HEK293 (cell line): ENCODE measurements at regions not wholly inside any gene's neighbourhood (a gene's known extent, or its start where the extent isn't known, plus 50 kb on each side); places are given as distances from the start of the nearest gene placed in this dataset.

Experiments
- BCL11B ChIP-seq: fragments of 450-650 bp; formaldehyde crosslinking; IDR thresholded peaks from 2 replicates; pipeline ENCODE4 v1.5.1; 2016; ENCODE audit warnings: low read depth, missing biosample characterization, missing genetic modification characterization
- HIC1 ChIP-seq: fragments of 450-650 bp; formaldehyde crosslinking; IDR thresholded peaks from 2 replicates; pipeline ENCODE4 v1.5.1; 2016; ENCODE audit warnings: missing biosample characterization, missing genetic modification characterization
- KLF8 ChIP-seq: fragments of 450-650 bp; formaldehyde crosslinking; IDR thresholded peaks from 2 replicates; pipeline ENCODE4 v1.5.1; 2016; ENCODE audit warnings: missing biosample characterization, missing genetic modification characterization
- MEIS1 ChIP-seq: sonication (generic); formaldehyde crosslinking; IDR thresholded peaks from 2 replicates; pipeline ENCODE4 v1.8.1; 2022; ENCODE audit warnings: missing genetic modification reagents, mild to moderate bottlenecking, borderline replicate concordance
- MYNN ChIP-seq: fragments of 450-650 bp; formaldehyde crosslinking; IDR thresholded peaks from 2 replicates; pipeline ENCODE4 v1.5.1; 2016; ENCODE audit warnings: missing biosample characterization, missing genetic modification characterization, borderline replicate concordance
- PRDM10 ChIP-seq: fragments of 450-650 bp; formaldehyde crosslinking; IDR thresholded peaks from 2 replicates; pipeline ENCODE4 v1.5.1; 2016; ENCODE audit warnings: missing biosample characterization, missing genetic modification characterization
- SP7 ChIP-seq: fragments of 450-650 bp; formaldehyde crosslinking; IDR thresholded peaks from 2 replicates; pipeline ENCODE4 v1.5.1; 2016; ENCODE audit warnings: missing biosample characterization, missing genetic modification characterization
- ZBTB21 ChIP-seq: fragments of 450-650 bp; formaldehyde crosslinking; IDR thresholded peaks from 2 replicates; pipeline ENCODE4 v1.5.1; 2017; ENCODE audit warnings: missing biosample characterization, missing genetic modification characterization
- ZNF114 ChIP-seq: fragments of 450-650 bp; formaldehyde crosslinking; IDR thresholded peaks from 2 replicates; pipeline ENCODE4 v1.5.0; 2017; ENCODE audit warnings: missing biosample characterization, missing genetic modification characterization
- ZNF140 ChIP-seq: fragments of 450-650 bp; formaldehyde crosslinking; IDR thresholded peaks from 2 replicates; pipeline ENCODE4 v1.5.1; 2016; ENCODE audit warnings: missing biosample characterization, missing genetic modification characterization
- ZNF239 ChIP-seq: fragments of 450-650 bp; formaldehyde crosslinking; IDR thresholded peaks from 2 replicates; pipeline ENCODE4 v1.5.1; 2016; ENCODE audit warnings: missing biosample characterization, missing genetic modification characterization
- ZNF24 ChIP-seq: fragments of 450-650 bp; formaldehyde crosslinking; IDR thresholded peaks from 2 replicates; pipeline ENCODE4 v1.5.1; 2016; ENCODE audit warnings: missing biosample characterization, missing genetic modification characterization
- ZNF324 ChIP-seq: fragments of 450-650 bp; formaldehyde crosslinking; IDR thresholded peaks from 2 replicates; pipeline ENCODE4 v1.5.1; 2016; ENCODE audit warnings: missing biosample characterization, missing genetic modification characterization
- ZNF416 ChIP-seq: fragments of 450-650 bp; formaldehyde crosslinking; IDR thresholded peaks from 2 replicates; pipeline ENCODE4 v1.5.1; 2016; ENCODE audit warnings: missing biosample characterization, missing genetic modification characterization
- ZNF423 ChIP-seq: fragments of 450-650 bp; formaldehyde crosslinking; IDR thresholded peaks from 2 replicates; pipeline ENCODE4 v1.5.1; 2016; ENCODE audit warnings: missing biosample characterization, missing genetic modification characterization
- ZNF426 ChIP-seq: fragments of 450-650 bp; formaldehyde crosslinking; IDR thresholded peaks from 2 replicates; pipeline ENCODE4 v1.5.1; 2017; ENCODE audit warnings: missing biosample characterization, missing genetic modification characterization, mild to moderate bottlenecking, inconsistent platforms, moderate library complexity
- ZNF529 ChIP-seq: fragments of 450-650 bp; formaldehyde crosslinking; IDR thresholded peaks from 2 replicates; pipeline ENCODE4 v1.5.1; 2017; ENCODE audit warnings: missing genetic modification characterization, missing biosample characterization; ENCODE audit not compliant: insufficient replicate concordance
- ZNF530 ChIP-seq: fragments of 450-650 bp; formaldehyde crosslinking; IDR thresholded peaks from 2 replicates; pipeline ENCODE4 v1.5.1; 2016; ENCODE audit warnings: low read depth, missing biosample characterization, missing genetic modification characterization
- ZNF548 ChIP-seq: fragments of 450-650 bp; formaldehyde crosslinking; IDR thresholded peaks from 2 replicates; pipeline ENCODE4 v1.5.1; 2016; ENCODE audit warnings: missing biosample characterization, missing genetic modification characterization
- ZNF571 ChIP-seq: fragments of 450-650 bp; formaldehyde crosslinking; IDR thresholded peaks from 2 replicates; pipeline ENCODE4 v1.5.0; 2017; ENCODE audit warnings: missing biosample characterization, missing genetic modification characterization
- ZNF610 ChIP-seq: fragments of 450-650 bp; formaldehyde crosslinking; IDR thresholded peaks from 2 replicates; pipeline ENCODE4 v1.5.1; 2016; ENCODE audit warnings: missing biosample characterization, missing genetic modification characterization, borderline replicate concordance
- ZNF658 ChIP-seq: fragments of 450-650 bp; formaldehyde crosslinking; IDR thresholded peaks from 2 replicates; pipeline ENCODE4; 2016; ENCODE audit warnings: missing biosample characterization, missing genetic modification characterization
- ZNF777 ChIP-seq: fragments of 450-650 bp; formaldehyde crosslinking; IDR thresholded peaks from 2 replicates; pipeline ENCODE4 v1.5.1; 2017; ENCODE audit warnings: missing biosample characterization, missing genetic modification characterization, borderline replicate concordance
- ZNF843 ChIP-seq: fragments of 450-650 bp; formaldehyde crosslinking; IDR thresholded peaks from 2 replicates; pipeline ENCODE4 v1.5.1; 2016; ENCODE audit warnings: missing biosample characterization, missing genetic modification characterization
- ZSCAN4 ChIP-seq: fragments of 450-650 bp; formaldehyde crosslinking; IDR thresholded peaks from 2 replicates; pipeline ENCODE4 v1.5.1; 2017; ENCODE audit warnings: missing biosample characterization, missing genetic modification characterization
- TF ChIP-seq, protein P1 (sequence below): IDR thresholded peaks from 2 replicates; pipeline ENCODE4 v1.6.1; 2011; ENCODE audit warnings: mild to moderate bottlenecking, low read depth, low read length, borderline replicate concordance
- TF ChIP-seq, protein P2 (sequence below): fragments of 450-650 bp; formaldehyde crosslinking; IDR thresholded peaks from 2 replicates; pipeline ENCODE4 v1.5.1; 2016; ENCODE audit warnings: missing biosample characterization, missing genetic modification characterization
- TF ChIP-seq, protein P3 (sequence below): fragments of 450-650 bp; formaldehyde crosslinking; IDR thresholded peaks from 2 replicates; pipeline ENCODE4 v1.5.1; 2016; ENCODE audit warnings: missing biosample characterization, missing genetic modification characterization, low read depth

GRCh38 chr6:134436281-134436815 is 118.4 kb upstream of the SGK1 start (continued):
- no peak for TF ChIP-seq MEIS1 (CRISPR knock-in tag)
- TF ChIP-seq ZBTB21 (tag by site-specific recombination): no peak
- TF ChIP-seq ZNF777: no peak
- no peak for TF ChIP-seq ZNF239 (tag by site-specific recombination)
- TF ChIP-seq HIC1: no peak
- no peak for TF ChIP-seq ZNF658
- no peak for TF ChIP-seq ZNF114 (tag by site-specific recombination)
- no peak for TF ChIP-seq ZNF324 (tag by site-specific recombination)
- no peak for TF ChIP-seq ZNF530 (tag by site-specific recombination)
- no peak for TF ChIP-seq ZNF571
- TF ChIP-seq ZSCAN4 (tag by site-specific recombination): no peak
- no peak for TF ChIP-seq ZNF529 (tag by site-specific recombination)
- TF ChIP-seq ZNF426 (tag by site-specific recombination): no peak
- TF ChIP-seq ZNF548 (tag by site-specific recombination): no peak
- no peak for TF ChIP-seq ZNF610 (tag by site-specific recombination)
- TF ChIP-seq ZNF416 (tag by site-specific recombination): no peak
- TF ChIP-seq ZNF24: no peak
- TF ChIP-seq ZNF843 (tag by site-specific recombination): no peak
- TF ChIP-seq, protein P1, sequence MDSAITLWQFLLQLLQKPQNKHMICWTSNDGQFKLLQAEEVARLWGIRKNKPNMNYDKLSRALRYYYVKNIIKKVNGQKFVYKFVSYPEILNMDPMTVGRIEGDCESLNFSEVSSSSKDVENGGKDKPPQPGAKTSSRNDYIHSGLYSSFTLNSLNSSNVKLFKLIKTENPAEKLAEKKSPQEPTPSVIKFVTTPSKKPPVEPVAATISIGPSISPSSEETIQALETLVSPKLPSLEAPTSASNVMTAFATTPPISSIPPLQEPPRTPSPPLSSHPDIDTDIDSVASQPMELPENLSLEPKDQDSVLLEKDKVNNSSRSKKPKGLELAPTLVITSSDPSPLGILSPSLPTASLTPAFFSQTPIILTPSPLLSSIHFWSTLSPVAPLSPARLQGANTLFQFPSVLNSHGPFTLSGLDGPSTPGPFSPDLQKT: no peak
- no peak for TF ChIP-seq ZNF140
- TF ChIP-seq, protein P2, sequence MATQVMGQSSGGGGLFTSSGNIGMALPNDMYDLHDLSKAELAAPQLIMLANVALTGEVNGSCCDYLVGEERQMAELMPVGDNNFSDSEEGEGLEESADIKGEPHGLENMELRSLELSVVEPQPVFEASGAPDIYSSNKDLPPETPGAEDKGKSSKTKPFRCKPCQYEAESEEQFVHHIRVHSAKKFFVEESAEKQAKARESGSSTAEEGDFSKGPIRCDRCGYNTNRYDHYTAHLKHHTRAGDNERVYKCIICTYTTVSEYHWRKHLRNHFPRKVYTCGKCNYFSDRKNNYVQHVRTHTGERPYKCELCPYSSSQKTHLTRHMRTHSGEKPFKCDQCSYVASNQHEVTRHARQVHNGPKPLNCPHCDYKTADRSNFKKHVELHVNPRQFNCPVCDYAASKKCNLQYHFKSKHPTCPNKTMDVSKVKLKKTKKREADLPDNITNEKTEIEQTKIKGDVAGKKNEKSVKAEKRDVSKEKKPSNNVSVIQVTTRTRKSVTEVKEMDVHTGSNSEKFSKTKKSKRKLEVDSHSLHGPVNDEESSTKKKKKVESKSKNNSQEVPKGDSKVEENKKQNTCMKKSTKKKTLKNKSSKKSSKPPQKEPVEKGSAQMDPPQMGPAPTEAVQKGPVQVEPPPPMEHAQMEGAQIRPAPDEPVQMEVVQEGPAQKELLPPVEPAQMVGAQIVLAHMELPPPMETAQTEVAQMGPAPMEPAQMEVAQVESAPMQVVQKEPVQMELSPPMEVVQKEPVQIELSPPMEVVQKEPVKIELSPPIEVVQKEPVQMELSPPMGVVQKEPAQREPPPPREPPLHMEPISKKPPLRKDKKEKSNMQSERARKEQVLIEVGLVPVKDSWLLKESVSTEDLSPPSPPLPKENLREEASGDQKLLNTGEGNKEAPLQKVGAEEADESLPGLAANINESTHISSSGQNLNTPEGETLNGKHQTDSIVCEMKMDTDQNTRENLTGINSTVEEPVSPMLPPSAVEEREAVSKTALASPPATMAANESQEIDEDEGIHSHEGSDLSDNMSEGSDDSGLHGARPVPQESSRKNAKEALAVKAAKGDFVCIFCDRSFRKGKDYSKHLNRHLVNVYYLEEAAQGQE: no peak
- 0 out of 2 replicates have a peak, but pooled peaks have one; percentile 13 for TF ChIP-seq KLF8 (tag by site-specific recombination)
- TF ChIP-seq MYNN (tag by site-specific recombination): no peak
- TF ChIP-seq, protein P3, sequence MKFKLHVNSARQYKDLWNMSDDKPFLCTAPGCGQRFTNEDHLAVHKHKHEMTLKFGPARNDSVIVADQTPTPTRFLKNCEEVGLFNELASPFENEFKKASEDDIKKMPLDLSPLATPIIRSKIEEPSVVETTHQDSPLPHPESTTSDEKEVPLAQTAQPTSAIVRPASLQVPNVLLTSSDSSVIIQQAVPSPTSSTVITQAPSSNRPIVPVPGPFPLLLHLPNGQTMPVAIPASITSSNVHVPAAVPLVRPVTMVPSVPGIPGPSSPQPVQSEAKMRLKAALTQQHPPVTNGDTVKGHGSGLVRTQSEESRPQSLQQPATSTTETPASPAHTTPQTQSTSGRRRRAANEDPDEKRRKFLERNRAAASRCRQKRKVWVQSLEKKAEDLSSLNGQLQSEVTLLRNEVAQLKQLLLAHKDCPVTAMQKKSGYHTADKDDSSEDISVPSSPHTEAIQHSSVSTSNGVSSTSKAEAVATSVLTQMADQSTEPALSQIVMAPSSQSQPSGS (tag by site-specific recombination): no peak
- TF ChIP-seq BCL11B (tag by site-specific recombination): no peak
- TF ChIP-seq PRDM10 (tag by site-specific recombination): peak; percentile 94
- TF ChIP-seq ZNF423 (tag by site-specific recombination): no peak
- no peak; the same call in none of the 2 replicates for TF ChIP-seq SP7 (tag by site-specific recombination)
